ENCODE measurements at regions not wholly inside any gene's neighbourhood (a gene's known extent, or its start where the extent isn't known, plus 50 kb on each side); places are given as distances from the start of the nearest gene placed in this dataset.

DNA sequence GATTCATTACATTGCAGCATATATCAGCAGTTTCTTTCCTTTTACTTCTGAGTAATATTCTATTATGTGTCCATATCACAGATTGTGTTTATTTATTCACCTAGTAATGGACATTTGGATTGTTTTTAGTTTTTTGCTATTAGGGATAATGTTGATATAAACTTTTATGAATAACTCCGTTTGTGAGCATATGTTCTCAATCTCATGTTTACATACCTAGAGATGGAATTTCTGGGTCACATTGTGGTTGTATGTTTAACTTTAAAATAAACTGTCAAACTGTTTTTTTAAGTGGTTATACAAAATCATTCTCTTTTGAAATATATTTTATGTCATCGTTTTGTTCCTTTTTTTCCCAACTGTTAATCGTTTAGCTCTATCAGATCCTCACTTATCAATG, 311.6 kb downstream of the MMUT start:
- TF ChIP-seq, protein P1, sequence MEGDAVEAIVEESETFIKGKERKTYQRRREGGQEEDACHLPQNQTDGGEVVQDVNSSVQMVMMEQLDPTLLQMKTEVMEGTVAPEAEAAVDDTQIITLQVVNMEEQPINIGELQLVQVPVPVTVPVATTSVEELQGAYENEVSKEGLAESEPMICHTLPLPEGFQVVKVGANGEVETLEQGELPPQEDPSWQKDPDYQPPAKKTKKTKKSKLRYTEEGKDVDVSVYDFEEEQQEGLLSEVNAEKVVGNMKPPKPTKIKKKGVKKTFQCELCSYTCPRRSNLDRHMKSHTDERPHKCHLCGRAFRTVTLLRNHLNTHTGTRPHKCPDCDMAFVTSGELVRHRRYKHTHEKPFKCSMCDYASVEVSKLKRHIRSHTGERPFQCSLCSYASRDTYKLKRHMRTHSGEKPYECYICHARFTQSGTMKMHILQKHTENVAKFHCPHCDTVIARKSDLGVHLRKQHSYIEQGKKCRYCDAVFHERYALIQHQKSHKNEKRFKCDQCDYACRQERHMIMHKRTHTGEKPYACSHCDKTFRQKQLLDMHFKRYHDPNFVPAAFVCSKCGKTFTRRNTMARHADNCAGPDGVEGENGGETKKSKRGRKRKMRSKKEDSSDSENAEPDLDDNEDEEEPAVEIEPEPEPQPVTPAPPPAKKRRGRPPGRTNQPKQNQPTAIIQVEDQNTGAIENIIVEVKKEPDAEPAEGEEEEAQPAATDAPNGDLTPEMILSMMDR (IDR thresholded peaks at IDR 0.05), result no peak
- TF ChIP-seq POLR2A (IDR thresholded peaks at IDR 0.05) (no peak), EP300 (IDR thresholded peaks at IDR 0.05) (no peak)
